GM18499 (cell line): ENCODE measurements at regions not wholly inside any gene's neighbourhood (a gene's known extent, or its start where the extent isn't known, plus 50 kb on each side); places are given as distances from the start of the nearest gene placed in this dataset.
"Not testable (repeated sequence)": the region's sequence is repeated elsewhere in the genome, so short reads cannot be mapped to it uniquely, and the experiment has no call there.

Experiments used
- ATAC-seq: cut with Tn5 transposase; IDR thresholded peaks from one replicate; pipeline ENCODE4 v1.9.1; 2021; ENCODE audit warnings: moderate number of reproducible peaks; ENCODE audit not compliant: insufficient read depth, unreplicated experiment

DNA sequence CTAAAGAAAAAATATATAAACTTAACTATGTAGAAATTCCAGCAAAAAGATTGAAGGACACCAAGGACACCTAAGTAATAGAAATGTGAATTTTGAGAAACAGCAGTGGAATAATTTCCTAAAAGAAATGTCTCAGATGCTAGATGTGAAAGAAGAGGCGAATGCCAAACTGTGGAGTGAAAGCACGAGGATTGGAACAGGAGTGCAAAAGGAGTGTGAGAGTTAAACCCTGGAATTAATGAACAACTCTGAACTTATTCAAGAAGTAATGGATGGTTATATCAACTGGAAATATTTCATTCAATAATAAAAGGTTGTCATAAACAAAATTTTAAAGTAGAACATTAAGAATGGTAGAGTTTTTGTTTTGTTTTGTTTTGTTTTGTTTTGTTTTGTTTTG is 78.5 kb upstream of the SGIP1 start:
- ATAC-seq, result no peak

DNA sequence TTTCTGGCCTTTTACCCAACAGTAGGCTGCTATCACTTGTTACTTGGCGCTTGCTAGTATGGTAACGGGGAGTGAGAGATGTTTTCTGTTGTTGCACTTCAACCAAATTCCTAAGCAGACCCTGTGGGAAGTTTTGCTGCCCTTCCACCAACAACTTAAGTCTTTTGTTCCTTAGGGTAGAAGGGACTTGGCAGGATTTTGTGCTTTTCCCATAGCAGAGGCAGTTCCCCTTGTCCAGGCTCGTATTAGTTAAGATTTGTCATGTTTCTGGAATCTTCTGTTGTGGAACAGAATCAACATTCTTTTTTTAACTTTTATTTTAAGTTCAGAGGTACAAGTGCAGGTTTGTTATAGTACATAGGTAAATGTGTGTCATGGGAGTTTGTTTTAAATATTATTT is 73.2 kb upstream of the SGIP1 start:
- ATAC-seq, result no peak

DNA sequence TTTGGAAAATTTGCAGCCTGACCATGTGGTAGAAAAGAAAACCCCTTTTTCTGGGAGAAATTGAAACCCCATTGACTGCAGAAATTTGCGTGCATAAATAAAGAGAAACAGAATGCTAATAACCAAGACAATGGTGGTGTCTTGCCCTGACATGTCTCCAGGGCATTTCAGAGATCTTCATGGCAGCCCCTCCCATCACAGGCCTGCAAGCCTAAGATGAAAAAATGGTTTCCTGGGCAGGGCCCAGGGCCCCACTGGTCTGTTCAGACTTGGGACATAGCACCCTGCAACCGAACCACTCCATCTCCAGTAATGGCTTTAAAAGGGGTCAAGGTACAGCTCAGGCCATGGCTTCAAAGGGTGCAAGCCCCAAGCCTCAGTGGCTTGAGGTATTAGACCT is 71.6 kb upstream of the SGIP1 start:
- ATAC-seq, result no peak

DNA sequence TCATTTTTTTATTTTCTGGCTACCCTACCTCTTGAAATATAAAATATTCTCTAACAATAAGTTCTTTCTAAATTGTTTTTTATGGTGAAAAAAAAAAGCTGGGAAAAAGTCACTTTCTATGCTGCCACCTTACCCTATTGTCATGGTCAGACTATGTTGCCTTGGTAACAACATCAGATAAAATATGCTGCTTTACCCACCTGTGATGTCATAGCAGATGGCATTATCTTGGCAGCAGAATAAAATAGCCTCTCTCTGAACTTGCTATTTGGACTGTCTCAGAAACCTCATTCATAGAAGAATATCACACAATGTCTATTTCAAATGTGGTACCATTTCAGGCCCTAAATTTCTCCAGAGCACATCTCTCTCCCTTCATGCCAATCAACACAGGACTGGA is 69.6 kb upstream of the SGIP1 start:
- no peak for ATAC-seq

DNA sequence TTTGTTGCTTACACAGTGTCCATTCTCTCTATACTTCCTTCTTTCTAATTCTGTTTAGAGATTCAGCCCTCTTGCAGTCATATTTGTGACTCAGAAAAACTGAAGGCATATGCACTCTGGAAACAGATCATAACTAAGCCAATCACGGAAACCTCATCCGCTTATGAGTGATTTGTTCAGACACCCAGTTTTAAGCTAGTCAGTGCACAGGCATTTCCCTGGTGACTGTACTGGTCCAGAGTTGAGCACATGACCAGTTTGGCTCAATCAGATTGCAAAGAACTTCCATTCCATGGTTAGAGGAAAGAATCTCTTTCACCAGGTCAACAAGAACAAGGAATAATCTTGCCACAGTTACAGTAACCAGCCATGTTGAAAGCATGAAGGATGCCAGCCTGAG is 69.2 kb upstream of the SGIP1 start:
- no peak for ATAC-seq

DNA sequence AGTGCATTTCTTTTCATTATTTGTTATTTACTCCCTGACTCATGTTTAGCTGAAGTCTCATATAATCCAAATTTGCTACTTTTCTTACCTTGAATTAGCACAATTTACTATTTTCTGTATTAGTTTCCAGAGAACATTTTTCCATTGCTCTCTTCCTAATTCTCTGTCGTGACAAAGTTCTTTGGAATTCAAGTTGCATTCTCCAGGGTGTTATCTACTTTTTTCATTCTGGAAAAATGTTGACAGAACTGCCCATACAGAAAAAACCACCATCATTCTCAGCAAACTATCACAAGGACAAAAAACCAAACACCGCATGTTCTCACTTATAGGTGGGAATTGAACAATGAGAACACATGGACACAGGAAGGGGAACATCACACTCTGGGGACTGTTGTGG is 67.3 kb upstream of the SGIP1 start:
- ATAC-seq, result not testable (repeated sequence)

DNA sequence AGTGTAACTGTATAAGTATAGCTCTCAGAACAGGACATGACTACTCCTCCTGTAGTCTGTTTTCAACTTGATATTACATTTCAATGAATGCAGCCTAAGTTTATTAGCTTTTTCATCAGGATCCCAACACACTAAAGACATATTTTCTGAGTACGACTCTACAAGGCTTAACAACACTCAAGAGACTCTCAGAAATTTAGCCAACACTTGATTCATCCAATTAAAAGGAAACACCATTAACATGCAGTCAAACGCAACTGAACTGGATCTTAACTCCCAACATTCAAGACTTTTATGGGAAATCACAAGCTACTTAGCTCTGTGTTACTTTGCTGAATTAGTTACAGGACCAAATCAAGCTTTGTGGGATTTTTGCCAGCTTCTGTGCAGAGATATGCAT is 65.2 kb upstream of the SGIP1 start:
- ATAC-seq, result no peak

DNA sequence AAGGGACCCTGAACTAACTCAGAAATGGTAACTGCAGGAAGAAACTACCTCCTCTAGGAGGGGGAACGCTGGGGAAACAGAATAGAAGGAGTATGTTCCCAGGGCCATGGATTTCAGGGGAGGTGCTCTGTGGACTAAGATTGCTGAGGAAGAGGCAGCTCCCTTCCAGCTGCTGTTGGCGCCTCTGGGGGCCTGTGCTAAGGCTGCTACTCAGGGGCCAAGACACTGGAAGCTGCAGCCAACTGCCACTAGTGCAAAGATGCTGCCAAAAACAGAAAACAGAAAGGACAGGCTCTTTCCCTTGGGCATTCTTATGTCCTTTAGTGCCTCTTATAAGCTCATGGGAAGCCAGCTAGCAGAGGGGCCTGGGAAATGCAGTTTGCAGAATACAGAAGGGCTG is 58.0 kb upstream of the SGIP1 start:
- ATAC-seq, result no peak

DNA sequence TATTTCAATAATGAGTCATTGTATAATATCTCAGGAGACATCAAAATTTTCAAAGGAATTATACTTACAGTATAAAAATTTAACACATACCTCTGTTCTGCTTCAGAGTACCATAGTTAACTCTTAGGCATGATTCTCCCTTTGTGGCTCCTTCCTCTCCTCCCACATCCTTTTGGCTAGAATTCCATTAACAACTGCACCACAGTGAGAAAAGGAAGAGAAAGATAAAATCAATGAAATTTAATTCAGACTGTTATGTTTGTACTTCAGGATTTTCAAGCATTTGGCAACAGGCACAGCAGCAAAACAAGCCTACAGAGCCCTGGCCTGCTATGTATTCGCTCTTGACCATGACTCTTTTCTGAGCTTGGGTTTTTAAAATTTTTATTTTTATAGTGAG is 57.2 kb upstream of the SGIP1 start:
- no peak for ATAC-seq

DNA sequence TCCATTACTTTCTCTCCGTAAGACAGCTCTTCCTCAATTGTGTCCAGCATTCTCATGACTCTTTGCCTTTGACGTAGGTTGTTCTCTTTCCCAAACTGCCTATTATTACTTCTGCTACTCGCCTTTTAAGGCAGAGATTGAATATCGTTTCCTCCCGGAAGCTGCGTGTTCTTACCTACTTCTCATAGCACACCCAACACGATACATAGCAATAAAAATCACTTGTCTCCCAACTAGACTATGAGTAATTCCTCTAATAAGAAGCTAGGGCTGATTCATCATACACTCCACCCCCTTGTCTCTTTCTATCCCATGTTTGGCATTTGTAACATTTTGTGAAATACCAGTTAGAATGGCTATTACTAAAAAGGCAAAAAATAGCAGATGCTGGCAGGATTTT is 55.8 kb upstream of the SGIP1 start:
- no peak for ATAC-seq

DNA sequence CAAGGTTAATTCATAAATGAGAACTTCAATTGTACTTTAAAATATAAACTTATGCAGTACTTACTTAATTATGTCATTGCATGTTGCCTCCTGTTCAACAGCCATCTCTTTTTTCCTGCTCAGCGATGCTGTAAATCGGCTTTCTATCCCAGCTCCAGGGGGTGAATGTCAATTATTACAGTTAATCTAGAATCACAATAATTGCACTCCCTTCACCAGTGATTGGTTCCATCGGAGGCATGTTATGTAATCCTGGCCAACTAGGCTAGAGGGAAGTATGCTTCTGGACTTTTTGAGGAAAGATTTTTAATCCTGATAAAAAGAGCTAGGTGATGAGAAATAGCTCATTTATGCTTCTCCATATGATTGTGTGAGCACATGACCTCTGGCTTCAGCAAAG is 53.8 kb upstream of the SGIP1 start:
- ATAC-seq, result no peak

DNA sequence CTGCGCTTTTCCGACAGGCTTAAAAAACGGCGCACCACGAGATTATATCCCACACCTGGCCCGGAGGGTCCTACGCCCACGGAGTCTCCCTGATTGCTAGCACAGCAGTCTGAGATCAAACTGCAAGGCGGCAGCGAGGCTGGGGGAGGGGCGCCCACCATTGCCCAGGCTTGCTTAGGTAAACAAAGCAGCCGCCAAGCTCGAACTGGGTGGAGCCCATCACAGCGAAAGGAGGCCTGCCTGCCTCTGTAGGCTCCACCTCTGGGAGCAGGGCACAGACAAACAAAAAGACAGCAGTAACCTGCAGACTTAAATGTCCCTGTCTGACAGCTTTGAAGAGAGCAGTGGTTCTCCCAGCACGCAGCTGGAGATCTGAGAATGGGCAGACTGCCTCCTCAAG is 52.7 kb upstream of the SGIP1 start:
- ATAC-seq, result not testable (repeated sequence)
